Skeletal muscle tissue (tissue), 3 donors: ENCODE measurements at regions not wholly inside any gene's neighbourhood (a gene's known extent, or its start where the extent isn't known, plus 50 kb on each side); places are given as distances from the start of the nearest gene placed in this dataset.

ENCODE experiments used
- H3K27ac ChIP-seq: one replicate; pipeline ENCODE4 v1.7.0; 2013; ENCODE audit warnings: mild to moderate bottlenecking, low read depth, low read length, inconsistent platforms
- H3K27me3 ChIP-seq, 3 donors: one replicate each; pipeline ENCODE4 v1.7.0; 2013; ENCODE audit warnings: low read length in 3 of 3; ENCODE audit not compliant: control insufficient read depth in 3 of 3, insufficient read depth in 3 of 3
- H3K36me3 ChIP-seq, 3 donors: one replicate each; pipeline ENCODE4 v1.7.0; 2013; ENCODE audit warnings: low read length in 3 of 3; ENCODE audit not compliant: control insufficient read depth in 3 of 3, insufficient read depth in 3 of 3
- H3K4me1 ChIP-seq, 3 donors: one replicate each; pipeline ENCODE4 v1.7.0; 2013; ENCODE audit warnings: low read length in 3 of 3, mild to moderate bottlenecking in 3 of 3; ENCODE audit not compliant: control insufficient read depth in 3 of 3, insufficient read depth in 3 of 3
- H3K4me3 ChIP-seq, 3 donors: one replicate each; pipeline ENCODE4 v1.7.0; 2013; ENCODE audit warnings: low read length in 3 of 3
- H3K9ac ChIP-seq, 3 donors: one replicate each; pipeline ENCODE4 v1.7.0; 2013; ENCODE audit warnings: low read length in 3 of 3, mild to moderate bottlenecking in 3 of 3, moderate library complexity in 2 of 3, low read depth in 1 of 3
- H3K9me3 ChIP-seq, 3 donors: one replicate each; pipeline ENCODE4 v1.7.0; 2013; ENCODE audit warnings: low read length in 3 of 3; ENCODE audit not compliant: control insufficient read depth in 3 of 3
- donor health status: Osteomylitis.

GRCh38 chr11:37072538-37073055 lies 474.6 kb upstream of the RAG2 start:
- no peak overlapping the region for H3K4me3 ChIP-seq
- H3K27me3 ChIP-seq = no peaks in the 10 kb centered on the region
- no peak overlapping the region for H3K27ac ChIP-seq
- H3K9ac ChIP-seq = no peak overlapping the region
- H3K9me3 ChIP-seq = no peaks in the 10 kb centered on the region
- H3K36me3 ChIP-seq = no peaks in the 10 kb centered on the region
- no peaks in the 10 kb centered on the region for H3K4me1 ChIP-seq

GRCh38 chr11:37050311-37050710 lies 452.3 kb upstream of the RAG2 start:
- no peak overlapping the region for H3K27ac ChIP-seq
- no peak overlapping the region for H3K4me3 ChIP-seq
- H3K9me3 ChIP-seq = peaks cover 0 to 4% (median 0%) of the 10 kb centered on the region in 3 donors
- H3K27me3 ChIP-seq = no peaks in the 10 kb centered on the region
- H3K4me1 ChIP-seq = no peaks in the 10 kb centered on the region
- H3K9ac ChIP-seq = no peak overlapping the region
- no peaks in the 10 kb centered on the region for H3K36me3 ChIP-seq

- Histone ChIP-seq H3K4me1 (no peaks in the 10 kb centered on the region), H3K27me3 (no peaks in the 10 kb centered on the region), H3K27ac (no peak overlapping the region), H3K36me3 (no peaks in the 10 kb centered on the region), H3K4me3 (no peak overlapping the region), H3K9me3 (peaks cover 0 to 4% (median 0%) of the 10 kb centered on the region in 3 donors), H3K9ac (no peak overlapping the region)
These were observed 442.9 kb upstream of the RAG2 start for GRCh38 chr11:37040921-37041320.

- Histone ChIP-seq H3K27me3 (no peaks in the 10 kb centered on the region), H3K4me1 (no peaks in the 10 kb centered on the region), H3K9me3 (peaks cover 0 to 2% (median 0%) of the 10 kb centered on the region in 3 donors), H3K27ac (no peak overlapping the region), H3K36me3 (no peaks in the 10 kb centered on the region), H3K4me3 (no peak overlapping the region), H3K9ac (no peak overlapping the region)
These were observed 440.9 kb upstream of the RAG2 start for GRCh38 chr11:37038911-37039310.

- no peaks in the 10 kb centered on the region for H3K27me3 ChIP-seq
These were observed 428.7 kb upstream of the RAG2 start for GRCh38 chr11:37026741-37027140.

GRCh38 chr11:37026326-37026725 lies 428.3 kb upstream of the RAG2 start:
- no peak overlapping the region for H3K27ac ChIP-seq
- no peaks in the 10 kb centered on the region for H3K27me3 ChIP-seq
- H3K9me3 ChIP-seq = peaks cover 0 to 3% (median 0%) of the 10 kb centered on the region in 3 donors
- H3K36me3 ChIP-seq = no peaks in the 10 kb centered on the region
- H3K9ac ChIP-seq = no peak overlapping the region
- H3K4me3 ChIP-seq = no peak overlapping the region
- H3K4me1 ChIP-seq = no peaks in the 10 kb centered on the region

More at GRCh38 chr11:37026741-37027140, 428.7 kb upstream of the RAG2 start:
- no peaks in the 10 kb centered on the region for H3K4me1 ChIP-seq
- no peak overlapping the region for H3K4me3 ChIP-seq
- H3K36me3 ChIP-seq = no peaks in the 10 kb centered on the region
- H3K9ac ChIP-seq = no peak overlapping the region
- peaks cover 0 to 3% (median 0%) of the 10 kb centered on the region in 3 donors for H3K9me3 ChIP-seq
- no peak overlapping the region for H3K27ac ChIP-seq

- Histone ChIP-seq H3K9ac (no peak overlapping the region), H3K4me3 (no peak overlapping the region), H3K36me3 (no peaks in the 10 kb centered on the region), H3K27ac (no peak overlapping the region), H3K9me3 (no peaks in the 10 kb centered on the region), H3K4me1 (no peaks in the 10 kb centered on the region), H3K27me3 (no peaks in the 10 kb centered on the region)
These were observed 408.5 kb upstream of the RAG2 start for GRCh38 chr11:37006563-37006962.

GRCh38 chr11:37002831-37003230 lies 404.8 kb upstream of the RAG2 start:
- no peak overlapping the region for H3K4me3 ChIP-seq
- no peaks in the 10 kb centered on the region for H3K36me3 ChIP-seq
- H3K9ac ChIP-seq = no peak overlapping the region
- no peaks in the 10 kb centered on the region for H3K9me3 ChIP-seq
- H3K4me1 ChIP-seq = no peaks in the 10 kb centered on the region
- no peak overlapping the region for H3K27ac ChIP-seq
- no peaks in the 10 kb centered on the region for H3K27me3 ChIP-seq

GRCh38 chr11:36997656-36998055 lies 399.6 kb upstream of the RAG2 start:
- no peaks in the 10 kb centered on the region for H3K9me3 ChIP-seq
- H3K4me3 ChIP-seq = no peak overlapping the region
- no peaks in the 10 kb centered on the region for H3K27me3 ChIP-seq
- no peak overlapping the region for H3K9ac ChIP-seq
- no peaks in the 10 kb centered on the region for H3K4me1 ChIP-seq
- no peak overlapping the region for H3K27ac ChIP-seq
- no peaks in the 10 kb centered on the region for H3K36me3 ChIP-seq

- no peak overlapping the region for H3K9ac ChIP-seq
- H3K4me3 ChIP-seq = no peak overlapping the region
- no peaks in the 10 kb centered on the region for H3K36me3 ChIP-seq
- H3K27me3 ChIP-seq = no peaks in the 10 kb centered on the region
- no peaks in the 10 kb centered on the region for H3K9me3 ChIP-seq
- H3K27ac ChIP-seq = no peak overlapping the region
- H3K4me1 ChIP-seq = no peaks in the 10 kb centered on the region
These were observed 398.8 kb upstream of the RAG2 start for GRCh38 chr11:36996795-36997194.

- no peak overlapping the region for H3K27ac ChIP-seq
- H3K27me3 ChIP-seq = no peaks in the 10 kb centered on the region
- H3K9me3 ChIP-seq = no peaks in the 10 kb centered on the region
- H3K9ac ChIP-seq = no peak overlapping the region
- H3K36me3 ChIP-seq = no peaks in the 10 kb centered on the region
- H3K4me1 ChIP-seq = no peaks in the 10 kb centered on the region
- no peak overlapping the region for H3K4me3 ChIP-seq
These were observed 396.2 kb upstream of the RAG2 start for GRCh38 chr11:36994208-36994607.
